OCI-LY1 (cell line): ENCODE measurements at regions not wholly inside any gene's neighbourhood (a gene's known extent, or its start where the extent isn't known, plus 50 kb on each side); places are given as distances from the start of the nearest gene placed in this dataset.

Experiments used
- H2AFZ ChIP-seq: fragments of 200-600 bp; sonication (generic), shearing (Covaris generic); 2 replicates; pipeline ENCODE4 v1.6.0; 2014; ENCODE audit warnings: antibody characterized with exemption, mild to moderate bottlenecking, low read length
- H3F3A ChIP-seq: fragments of 200-600 bp; sonication (generic), shearing (Covaris generic); 2 replicates; pipeline ENCODE4 v1.6.0; 2014; ENCODE audit warnings: mild to moderate bottlenecking, antibody characterized with exemption, low read length, moderate library complexity; ENCODE audit not compliant: insufficient read depth
- H3K27ac ChIP-seq: fragments of 200-600 bp; sonication (generic); 2 replicates; pipeline ENCODE4 v1.5.1; 2014; ENCODE audit warnings: low read length, mixed run types, mild to moderate bottlenecking, low read depth; ENCODE audit not compliant: poor library complexity, severe bottlenecking
- H3K27me3 ChIP-seq: fragments of 200-600 bp; sonication (generic); 2 replicates; pipeline ENCODE4 v1.6.0; 2014; ENCODE audit warnings: antibody characterized with exemption, mild to moderate bottlenecking, low read length, moderate library complexity; ENCODE audit not compliant: insufficient read depth
- H3K36me3 ChIP-seq: fragments of 200-600 bp; sonication (generic); 2 replicates; pipeline ENCODE4 v1.6.1; 2014; ENCODE audit warnings: mild to moderate bottlenecking, antibody characterized with exemption, low read length, moderate library complexity, mixed read lengths; ENCODE audit not compliant: insufficient read depth
- H3K4me1 ChIP-seq: fragments of 200-600 bp; sonication (generic); 2 replicates; pipeline ENCODE4 v1.5.1; 2014; ENCODE audit warnings: mild to moderate bottlenecking, low read length, moderate library complexity; ENCODE audit not compliant: insufficient read depth, severe bottlenecking
- H3K4me2 ChIP-seq: fragments of 200-600 bp; sonication (generic), shearing (Covaris generic); 2 replicates; pipeline ENCODE4 v1.6.1; 2014; ENCODE audit warnings: low read length
- H3K4me3 ChIP-seq: fragments of 200-600 bp; sonication (generic); 2 replicates; pipeline ENCODE4 v1.5.1; 2014; ENCODE audit warnings: low read length, low read depth, mild to moderate bottlenecking, mixed read lengths; ENCODE audit not compliant: poor library complexity, severe bottlenecking
- H3K79me2 ChIP-seq: fragments of 200-600 bp; shearing (Covaris generic); 2 replicates; pipeline ENCODE4 v1.6.1; 2016; ENCODE audit warnings: mixed run types, low read length, mixed read lengths; ENCODE audit not compliant: insufficient read depth
- H3K9ac ChIP-seq: fragments of 200-600 bp; sonication (generic), shearing (Covaris generic); 2 replicates; pipeline ENCODE4 v1.6.1; 2014; ENCODE audit warnings: mild to moderate bottlenecking, low read length, mixed read lengths
- H3K9me2 ChIP-seq: fragments of 200-600 bp; sonication (generic), shearing (Covaris generic); 2 replicates; pipeline ENCODE4 v1.6.1; 2014; ENCODE audit warnings: low read depth, mild to moderate bottlenecking, low read length, mixed read lengths
- H3K9me3 ChIP-seq: fragments of 200-600 bp; shearing (Covaris generic); 2 replicates; pipeline ENCODE4 v1.6.1; 2014; ENCODE audit warnings: low read length, mixed read lengths
- H4K20me1 ChIP-seq: fragments of 200-600 bp; sonication (generic), shearing (Covaris generic); 2 replicates; pipeline ENCODE4 v1.6.0; 2016; ENCODE audit warnings: mild to moderate bottlenecking, low read length; ENCODE audit not compliant: insufficient read depth
- CTCF ChIP-seq: fragments of 200-600 bp; sonication (generic), shearing (Covaris generic); IDR thresholded peaks from 2 replicates; pipeline ENCODE4 v1.5.1; 2017; ENCODE audit warnings: mild to moderate bottlenecking, antibody characterized with exemption, low read length, moderate library complexity, mixed read lengths
- EZH2 ChIP-seq: fragments of 200-600 bp; sonication (generic), shearing (Covaris generic); IDR thresholded peaks from 2 replicates; pipeline ENCODE4 v1.8.0; 2017; ENCODE audit warnings: borderline replicate concordance, mixed run types, mild to moderate bottlenecking, antibody characterized with exemption, low read length, moderate library complexity, mixed read lengths

DNA sequence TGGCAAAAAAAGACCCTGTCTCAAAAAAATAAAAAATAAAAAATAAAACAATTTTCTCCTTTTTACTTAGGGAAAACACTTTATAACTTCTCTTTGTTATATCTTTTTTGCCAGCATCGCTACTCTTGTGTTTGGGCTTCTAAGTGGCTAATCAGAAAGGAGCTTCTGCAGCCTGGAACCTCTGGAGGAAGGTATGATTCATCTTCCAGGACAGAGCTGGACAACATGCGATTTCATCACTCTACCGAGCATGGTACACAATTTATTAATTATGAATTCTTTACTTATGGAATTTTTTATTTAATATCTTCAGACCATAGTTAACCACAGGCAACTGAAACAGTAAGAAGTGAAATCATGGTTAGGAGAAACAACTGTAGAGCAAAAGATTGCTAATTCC, 1254.3 kb upstream of the AGA start:
- Histone ChIP-seq H3F3A (no peaks in the 10 kb centered on the region), H2AFZ (no peak overlapping the region), H3K27ac (no peak overlapping the region), H3K79me2 (no peaks in the 10 kb centered on the region), H3K9me2 (no peaks in the 10 kb centered on the region), H3K9me3 (no peaks in the 10 kb centered on the region), H4K20me1 (no peaks in the 10 kb centered on the region), H3K36me3 (no peaks in the 10 kb centered on the region), H3K4me1 (no peaks in the 10 kb centered on the region), H3K4me2 (no peak overlapping the region), H3K4me3 (no peak overlapping the region), H3K9ac (no peak overlapping the region), H3K27me3 (no peaks in the 10 kb centered on the region)
- no peak for TF ChIP-seq EZH2
- no peak for TF ChIP-seq CTCF

- no peak overlapping the region for H3K4me2 ChIP-seq
- no peaks in the 10 kb centered on the region for H3K79me2 ChIP-seq
- no peaks in the 10 kb centered on the region for H3K4me1 ChIP-seq
- no peaks in the 10 kb centered on the region for H3K9me2 ChIP-seq
- H3K27me3 ChIP-seq, result no peaks in the 10 kb centered on the region
- H3K27ac ChIP-seq, result no peak overlapping the region
- no peaks in the 10 kb centered on the region for H3K9me3 ChIP-seq
- H3K4me3 ChIP-seq, result no peak overlapping the region
- no peaks in the 10 kb centered on the region for H3F3A ChIP-seq
- H2AFZ ChIP-seq, result no peak overlapping the region
- H3K36me3 ChIP-seq, result no peaks in the 10 kb centered on the region
- no peaks in the 10 kb centered on the region for H4K20me1 ChIP-seq
- TF ChIP-seq CTCF (no peak), EZH2 (no peak)
- H3K9ac ChIP-seq, result no peak overlapping the region
Observed at GRCh38 chr4:178712486-178712885, 1270.2 kb upstream of the AGA start.

DNA sequence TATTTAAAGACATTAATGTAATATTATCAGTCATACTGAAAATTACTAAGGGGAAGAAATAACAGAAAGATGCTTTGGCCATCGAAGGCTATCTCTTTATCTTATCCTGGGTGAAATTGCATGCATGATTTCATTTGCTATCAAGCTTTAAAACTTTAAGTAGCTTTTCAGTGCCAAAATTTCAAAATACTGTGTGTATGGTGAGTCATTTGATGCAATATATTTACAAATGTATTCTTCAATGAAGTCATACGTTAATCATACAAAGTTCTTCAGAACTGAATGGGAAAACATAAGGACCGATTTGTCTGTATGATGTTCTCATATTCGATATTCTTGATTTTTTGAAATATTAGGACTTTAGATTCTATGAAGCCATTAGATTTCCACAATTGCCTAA, 1295.8 kb upstream of the AGA start:
- no peaks in the 10 kb centered on the region for H3F3A ChIP-seq
- no peak overlapping the region for H3K4me2 ChIP-seq
- no peak overlapping the region for H3K27ac ChIP-seq
- TF ChIP-seq EZH2 (no peak), CTCF (no peak)
- no peaks in the 10 kb centered on the region for H3K9me2 ChIP-seq
- H3K4me3 ChIP-seq, result no peak overlapping the region
- no peak overlapping the region for H3K9ac ChIP-seq
- no peaks in the 10 kb centered on the region for H3K79me2 ChIP-seq
- no peaks in the 10 kb centered on the region for H3K27me3 ChIP-seq
- H2AFZ ChIP-seq, result no peak overlapping the region
- no peaks in the 10 kb centered on the region for H3K9me3 ChIP-seq
- H3K36me3 ChIP-seq, result no peaks in the 10 kb centered on the region
- H4K20me1 ChIP-seq, result no peaks in the 10 kb centered on the region
- no peaks in the 10 kb centered on the region for H3K4me1 ChIP-seq
